ENCODE measurements at regions not wholly inside any gene's neighbourhood (a gene's known extent, or its start where the extent isn't known, plus 50 kb on each side); places are given as distances from the start of the nearest gene placed in this dataset.

DNA sequence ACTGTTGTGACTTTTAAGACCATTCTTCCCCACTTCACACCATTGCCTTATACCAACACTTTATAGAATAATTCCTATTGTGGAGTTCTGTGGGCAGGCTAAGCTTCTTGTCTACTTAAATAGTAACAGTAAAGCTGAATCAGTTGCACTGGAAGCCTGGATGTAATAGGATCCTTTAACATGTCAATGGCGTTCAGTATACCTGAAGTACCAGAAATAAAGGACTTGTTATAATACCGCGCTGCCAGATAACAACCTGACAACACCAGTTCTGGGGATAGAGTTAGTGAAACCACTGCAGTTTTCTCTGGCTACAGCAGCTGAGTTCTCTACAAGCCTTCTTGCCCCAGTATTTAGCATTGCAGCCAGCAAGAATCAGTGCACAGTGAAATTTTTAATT lies 52.0 kb upstream of the TNFRSF19 start:
- no peak for TF ChIP-seq CTCF (IDR thresholded peaks at IDR 0.05; ENCODE audit: low read depth, low read length)
- Histone ChIP-seq H3K9me3 (ENCODE audit: severe bottlenecking) (no peaks in the 10 kb centered on the region), H3K36me3 (no peaks in the 10 kb centered on the region), H3K4me3 (ENCODE audit: low read depth, low read length) (no peak overlapping the region), H3K27ac (no peak overlapping the region), H3K27me3 (ENCODE audit: insufficient read depth, low read depth, severe bottlenecking) (no peaks in the 10 kb centered on the region)
- DNase-seq = no peak

All from WERI-Rb-1 (cell line).